ENCODE measurements at regions not wholly inside any gene's neighbourhood (a gene's known extent, or its start where the extent isn't known, plus 50 kb on each side); places are given as distances from the start of the nearest gene placed in this dataset.
"Not testable (repeated sequence)": the region's sequence is repeated elsewhere in the genome, so short reads cannot be mapped to it uniquely, and the experiment has no call there.

DNA sequence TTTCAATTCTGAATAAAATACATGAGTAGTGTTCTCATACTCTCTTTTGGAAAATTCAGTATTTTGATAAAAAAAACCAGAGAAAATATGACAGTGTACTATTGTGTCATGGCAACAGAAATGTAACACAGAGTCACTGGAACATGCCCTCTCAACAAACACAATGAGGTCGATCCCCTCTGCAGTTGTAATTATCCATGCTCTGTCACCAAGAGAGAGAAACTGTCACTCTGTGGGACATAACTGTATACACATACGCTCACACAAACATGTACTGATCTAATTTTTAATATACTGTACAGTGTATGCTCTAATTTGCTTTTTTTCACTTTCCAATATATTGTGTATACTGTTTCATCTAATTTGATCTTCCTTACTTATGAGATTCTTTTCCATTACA lies 1136.8 kb upstream of the TENM3 start:
- Histone ChIP-seq H3K9ac (ENCODE audit: low read depth in 1 of 3, low read length in 3 of 3) (no peak overlapping the region), H3K4me3 (ENCODE audit: low read length in 3 of 3) (no peak overlapping the region), H3K27ac (ENCODE audit: low read depth, low read length) (no peak overlapping the region), H3K4me1 (ENCODE audit: control insufficient read depth in 3 of 3, insufficient read depth in 3 of 3, low read length in 3 of 3) (no peaks in the 10 kb centered on the region), H3K36me3 (ENCODE audit: control insufficient read depth in 3 of 3, insufficient read depth in 3 of 3, low read length in 3 of 3) (no peaks in the 10 kb centered on the region), H3K9me3 (ENCODE audit: control insufficient read depth in 3 of 3, low read length in 3 of 3) (no peaks in the 10 kb centered on the region), H3K27me3 (ENCODE audit: control insufficient read depth in 3 of 3, insufficient read depth in 3 of 3, low read length in 3 of 3) (no peaks in the 10 kb centered on the region)

DNA sequence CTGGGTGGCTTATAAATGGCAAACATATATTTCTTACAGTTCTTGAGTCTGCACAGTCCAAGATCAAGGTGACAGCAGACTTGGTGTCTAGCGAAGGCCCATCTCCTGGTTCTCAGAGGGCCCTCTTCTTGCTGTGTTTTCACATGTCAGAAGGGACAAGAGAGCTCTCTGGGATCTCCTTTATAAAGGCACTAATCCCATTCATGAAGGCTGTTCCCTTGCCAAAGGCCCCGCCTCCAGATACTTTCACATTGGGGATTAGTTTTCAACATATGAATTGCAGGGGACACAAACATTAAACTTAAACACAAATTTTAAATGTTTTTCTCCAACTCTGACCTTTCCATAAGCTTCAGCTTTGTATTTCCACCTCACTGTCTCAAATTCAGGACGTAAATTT lies 1135.0 kb upstream of the TENM3 start:
- H3K9ac ChIP-seq (ENCODE audit: low read depth in 1 of 3, low read length in 3 of 3) = no peak overlapping the region
- H3K27me3 ChIP-seq (ENCODE audit: control insufficient read depth in 3 of 3, insufficient read depth in 3 of 3, low read length in 3 of 3) = no peaks in the 10 kb centered on the region
- H3K4me1 ChIP-seq (ENCODE audit: control insufficient read depth in 3 of 3, insufficient read depth in 3 of 3, low read length in 3 of 3) = no peaks in the 10 kb centered on the region
- no peak overlapping the region for H3K27ac ChIP-seq (ENCODE audit: low read depth, low read length)
- no peaks in the 10 kb centered on the region for H3K36me3 ChIP-seq (ENCODE audit: control insufficient read depth in 3 of 3, insufficient read depth in 3 of 3, low read length in 3 of 3)
- H3K9me3 ChIP-seq (ENCODE audit: control insufficient read depth in 3 of 3, low read length in 3 of 3) = no peaks in the 10 kb centered on the region
- no peak overlapping the region for H3K4me3 ChIP-seq (ENCODE audit: low read length in 3 of 3)

DNA sequence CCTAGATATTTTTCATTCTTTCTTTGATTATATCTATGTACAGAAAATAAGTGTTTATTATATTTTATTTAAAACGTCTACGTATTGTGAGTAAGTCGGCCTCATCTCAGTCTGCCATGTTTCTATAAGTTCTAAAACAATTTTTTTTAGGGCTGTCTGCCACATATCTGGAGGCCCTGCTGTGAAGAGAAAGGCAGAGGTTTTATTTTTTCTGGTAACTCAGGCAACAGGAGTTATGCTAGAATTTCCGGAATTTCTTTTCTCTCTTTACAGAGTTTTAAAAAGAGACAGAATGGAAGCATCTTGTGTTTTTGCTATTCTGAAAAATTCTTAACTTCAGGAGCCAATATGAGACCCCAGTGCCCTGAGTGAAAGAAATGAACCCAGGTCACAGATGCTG lies 1124.0 kb upstream of the TENM3 start:
- no peak overlapping the region for H3K27ac ChIP-seq (ENCODE audit: low read depth, low read length)
- no peaks in the 10 kb centered on the region for H3K9me3 ChIP-seq (ENCODE audit: control insufficient read depth in 3 of 3, low read length in 3 of 3)
- H3K9ac ChIP-seq (ENCODE audit: low read depth in 1 of 3, low read length in 3 of 3) = no peak overlapping the region
- H3K36me3 ChIP-seq (ENCODE audit: control insufficient read depth in 3 of 3, insufficient read depth in 3 of 3, low read length in 3 of 3) = no peaks in the 10 kb centered on the region
- no peak overlapping the region for H3K4me3 ChIP-seq (ENCODE audit: low read length in 3 of 3)
- H3K27me3 ChIP-seq (ENCODE audit: control insufficient read depth in 3 of 3, insufficient read depth in 3 of 3, low read length in 3 of 3) = peaks cover 0 to 2% (median 0%) of the 10 kb centered on the region in 3 donors
- H3K4me1 ChIP-seq (ENCODE audit: control insufficient read depth in 3 of 3, insufficient read depth in 3 of 3, low read length in 3 of 3) = no peaks in the 10 kb centered on the region

DNA sequence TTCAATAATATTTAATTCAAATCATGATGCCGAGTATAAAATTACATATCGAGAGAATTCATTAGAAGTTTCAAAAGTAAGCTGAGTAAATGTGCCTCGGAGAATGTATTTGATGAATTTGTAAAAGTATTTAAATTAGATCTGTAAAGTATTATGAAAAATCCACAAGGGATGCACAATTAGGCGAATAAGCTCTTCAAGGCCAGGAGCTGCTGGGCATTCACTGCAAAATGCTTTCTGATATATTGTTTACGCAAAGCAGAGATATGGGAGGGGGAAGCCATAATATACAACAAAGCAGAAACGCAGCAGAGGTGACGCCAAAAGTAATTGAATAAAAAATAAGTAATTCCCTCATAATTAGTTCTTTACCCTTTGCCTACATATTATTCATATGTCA lies 1121.5 kb upstream of the TENM3 start:
- H3K9ac ChIP-seq (ENCODE audit: low read depth in 1 of 3, low read length in 3 of 3) = no peak overlapping the region
- no peak overlapping the region for H3K4me3 ChIP-seq (ENCODE audit: low read length in 3 of 3)
- H3K4me1 ChIP-seq (ENCODE audit: control insufficient read depth in 3 of 3, insufficient read depth in 3 of 3, low read length in 3 of 3) = no peaks in the 10 kb centered on the region
- no peaks in the 10 kb centered on the region for H3K36me3 ChIP-seq (ENCODE audit: control insufficient read depth in 3 of 3, insufficient read depth in 3 of 3, low read length in 3 of 3)
- peaks cover 0 to 2% (median 0%) of the 10 kb centered on the region in 3 donors for H3K27me3 ChIP-seq (ENCODE audit: control insufficient read depth in 3 of 3, insufficient read depth in 3 of 3, low read length in 3 of 3)
- no peak overlapping the region for H3K27ac ChIP-seq (ENCODE audit: low read depth, low read length)
- H3K9me3 ChIP-seq (ENCODE audit: control insufficient read depth in 3 of 3, low read length in 3 of 3) = no peaks in the 10 kb centered on the region

DNA sequence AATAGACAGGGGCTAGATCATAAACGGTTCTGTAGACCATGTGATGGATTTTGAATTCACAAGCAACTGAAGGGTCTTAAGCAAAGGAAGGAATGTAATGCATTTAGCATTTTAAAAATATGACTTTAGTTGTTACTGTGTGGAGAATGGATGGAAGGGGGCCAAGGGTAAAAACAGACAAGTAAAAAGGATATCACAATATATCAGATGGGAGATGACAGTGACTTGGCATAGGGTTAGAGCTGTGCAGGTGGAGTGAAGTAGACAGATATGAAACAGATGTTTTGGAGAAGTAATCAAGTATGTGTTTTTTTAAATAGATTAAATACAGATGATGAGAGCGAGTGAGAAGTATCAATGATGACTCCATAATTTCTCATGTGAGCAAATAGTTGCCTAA lies 1116.0 kb upstream of the TENM3 start:
- H3K27me3 ChIP-seq (ENCODE audit: control insufficient read depth in 3 of 3, insufficient read depth in 3 of 3, low read length in 3 of 3) = no peaks in the 10 kb centered on the region
- no peak overlapping the region for H3K4me3 ChIP-seq (ENCODE audit: low read length in 3 of 3)
- H3K9me3 ChIP-seq (ENCODE audit: control insufficient read depth in 3 of 3, low read length in 3 of 3) = peaks cover 0 to 3% (median 0%) of the 10 kb centered on the region in 3 donors
- H3K4me1 ChIP-seq (ENCODE audit: control insufficient read depth in 3 of 3, insufficient read depth in 3 of 3, low read length in 3 of 3) = no peaks in the 10 kb centered on the region
- H3K36me3 ChIP-seq (ENCODE audit: control insufficient read depth in 3 of 3, insufficient read depth in 3 of 3, low read length in 3 of 3) = no peaks in the 10 kb centered on the region
- no peak overlapping the region for H3K27ac ChIP-seq (ENCODE audit: low read depth, low read length)
- H3K9ac ChIP-seq (ENCODE audit: low read depth in 1 of 3, low read length in 3 of 3) = no peak overlapping the region

DNA sequence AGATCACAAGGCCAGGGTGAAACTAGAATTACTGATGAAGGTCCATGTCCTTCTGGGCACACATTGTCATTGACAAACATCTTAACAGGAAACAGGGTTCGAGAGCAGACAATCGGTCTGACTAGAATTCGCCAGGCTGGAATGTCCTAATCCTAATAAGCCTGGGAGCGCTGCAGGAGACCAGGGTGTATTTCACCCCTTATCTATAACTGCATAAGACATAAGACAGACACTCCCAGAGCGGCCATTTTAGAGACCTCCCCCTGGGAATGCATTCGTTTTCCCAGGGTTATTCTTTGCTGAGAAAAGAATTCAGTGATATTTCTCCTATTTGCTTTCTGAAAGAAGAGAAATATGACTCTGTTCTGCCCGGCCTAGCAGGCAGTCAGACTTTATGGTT lies 1112.9 kb upstream of the TENM3 start:
- not testable (repeated sequence) for H3K9me3 ChIP-seq (ENCODE audit: control insufficient read depth in 3 of 3, low read length in 3 of 3); H3K9ac ChIP-seq (ENCODE audit: low read depth in 1 of 3, low read length in 3 of 3); H3K27ac ChIP-seq (ENCODE audit: low read depth, low read length); H3K4me3 ChIP-seq (ENCODE audit: low read length in 3 of 3); H3K27me3 ChIP-seq (ENCODE audit: control insufficient read depth in 3 of 3, insufficient read depth in 3 of 3, low read length in 3 of 3); H3K36me3 ChIP-seq (ENCODE audit: control insufficient read depth in 3 of 3, insufficient read depth in 3 of 3, low read length in 3 of 3); H3K4me1 ChIP-seq (ENCODE audit: control insufficient read depth in 3 of 3, insufficient read depth in 3 of 3, low read length in 3 of 3)

DNA sequence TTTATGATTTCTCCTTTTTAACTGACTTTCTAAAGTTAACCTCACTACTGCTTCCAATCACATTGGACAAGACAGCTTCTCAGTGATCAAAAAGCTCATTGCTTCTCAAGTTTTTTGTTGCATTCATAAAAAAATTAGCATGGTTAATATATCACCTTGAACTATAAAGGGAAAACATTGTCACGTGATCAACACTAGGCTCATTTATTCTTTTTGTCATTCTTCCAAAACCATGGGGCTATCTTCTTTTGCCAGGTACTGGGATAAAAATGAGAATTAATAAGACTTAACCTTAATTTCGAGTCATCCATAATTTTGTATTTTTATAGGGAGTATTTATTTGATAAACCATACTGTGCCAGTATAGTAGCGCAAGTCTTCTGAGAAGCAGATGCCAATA lies 1105.9 kb upstream of the TENM3 start:
- H3K27me3 ChIP-seq (ENCODE audit: control insufficient read depth in 3 of 3, insufficient read depth in 3 of 3, low read length in 3 of 3) = peaks cover 0 to 3% (median 0%) of the 10 kb centered on the region in 3 donors
- no peak overlapping the region for H3K9ac ChIP-seq (ENCODE audit: low read depth in 1 of 3, low read length in 3 of 3)
- H3K4me1 ChIP-seq (ENCODE audit: control insufficient read depth in 3 of 3, insufficient read depth in 3 of 3, low read length in 3 of 3) = no peaks in the 10 kb centered on the region
- H3K4me3 ChIP-seq (ENCODE audit: low read length in 3 of 3) = no peak overlapping the region
- H3K36me3 ChIP-seq (ENCODE audit: control insufficient read depth in 3 of 3, insufficient read depth in 3 of 3, low read length in 3 of 3) = no peaks in the 10 kb centered on the region
- no peaks in the 10 kb centered on the region for H3K9me3 ChIP-seq (ENCODE audit: control insufficient read depth in 3 of 3, low read length in 3 of 3)
- no peak overlapping the region for H3K27ac ChIP-seq (ENCODE audit: low read depth, low read length)

DNA sequence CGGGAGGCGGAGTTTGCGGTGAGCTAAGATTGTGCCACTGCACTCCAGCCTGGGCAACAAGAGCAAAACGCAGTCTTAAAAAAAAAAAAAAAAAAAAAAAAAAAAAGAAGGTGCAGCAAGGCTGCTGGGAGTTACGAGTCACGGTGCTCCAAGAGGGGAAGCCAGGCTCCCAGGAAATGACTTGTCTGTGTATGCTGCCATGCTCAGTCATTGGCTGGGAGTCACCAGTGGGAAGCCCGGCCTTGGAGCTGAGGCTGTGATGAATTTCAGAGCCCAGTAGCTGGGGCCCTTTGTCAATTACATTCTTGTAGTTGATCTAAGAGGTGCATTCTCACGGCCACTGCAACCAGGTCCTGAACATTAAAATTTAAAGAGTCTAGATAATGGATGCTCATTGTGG lies 1105.1 kb upstream of the TENM3 start:
- H3K4me3 ChIP-seq (ENCODE audit: low read length in 3 of 3) = no peak overlapping the region
- no peak overlapping the region for H3K9ac ChIP-seq (ENCODE audit: low read depth in 1 of 3, low read length in 3 of 3)
- no peaks in the 10 kb centered on the region for H3K36me3 ChIP-seq (ENCODE audit: control insufficient read depth in 3 of 3, insufficient read depth in 3 of 3, low read length in 3 of 3)
- no peaks in the 10 kb centered on the region for H3K9me3 ChIP-seq (ENCODE audit: control insufficient read depth in 3 of 3, low read length in 3 of 3)
- H3K27ac ChIP-seq (ENCODE audit: low read depth, low read length) = no peak overlapping the region
- peaks cover 0 to 3% (median 3%) of the 10 kb centered on the region in 3 donors for H3K27me3 ChIP-seq (ENCODE audit: control insufficient read depth in 3 of 3, insufficient read depth in 3 of 3, low read length in 3 of 3)
- H3K4me1 ChIP-seq (ENCODE audit: control insufficient read depth in 3 of 3, insufficient read depth in 3 of 3, low read length in 3 of 3) = no peaks in the 10 kb centered on the region

DNA sequence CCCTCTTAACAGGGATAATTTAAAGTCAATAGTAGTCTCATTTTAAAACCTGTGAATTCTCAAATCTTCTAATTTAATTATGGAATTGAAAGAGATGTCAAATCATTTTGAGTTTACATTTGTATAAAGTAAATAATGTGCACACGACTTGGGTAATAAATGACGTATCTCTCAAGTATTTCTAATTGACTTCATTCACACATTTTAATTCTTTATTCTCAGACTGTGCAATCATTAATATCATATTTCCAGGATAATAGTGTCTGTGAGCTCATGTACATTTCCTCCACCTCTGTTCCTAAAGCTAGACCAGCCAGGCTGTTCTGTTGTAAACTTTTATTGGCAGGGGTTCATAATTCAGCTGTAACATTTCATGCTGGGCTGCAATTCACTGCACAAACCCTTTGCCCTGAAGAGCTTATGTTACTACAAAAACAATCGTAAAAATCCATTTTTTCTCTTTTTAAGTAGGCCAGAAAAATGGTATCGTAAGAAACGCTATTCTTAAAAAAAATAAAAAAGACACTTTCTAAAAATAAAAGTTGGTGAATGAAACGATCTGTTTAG lies 1103.1 kb upstream of the TENM3 start:
- no peaks in the 10 kb centered on the region for H3K36me3 ChIP-seq (ENCODE audit: control insufficient read depth in 3 of 3, insufficient read depth in 3 of 3, low read length in 3 of 3)
- H3K27ac ChIP-seq (ENCODE audit: low read depth, low read length) = no peak overlapping the region
- H3K4me1 ChIP-seq (ENCODE audit: control insufficient read depth in 3 of 3, insufficient read depth in 3 of 3, low read length in 3 of 3) = no peaks in the 10 kb centered on the region

DNA sequence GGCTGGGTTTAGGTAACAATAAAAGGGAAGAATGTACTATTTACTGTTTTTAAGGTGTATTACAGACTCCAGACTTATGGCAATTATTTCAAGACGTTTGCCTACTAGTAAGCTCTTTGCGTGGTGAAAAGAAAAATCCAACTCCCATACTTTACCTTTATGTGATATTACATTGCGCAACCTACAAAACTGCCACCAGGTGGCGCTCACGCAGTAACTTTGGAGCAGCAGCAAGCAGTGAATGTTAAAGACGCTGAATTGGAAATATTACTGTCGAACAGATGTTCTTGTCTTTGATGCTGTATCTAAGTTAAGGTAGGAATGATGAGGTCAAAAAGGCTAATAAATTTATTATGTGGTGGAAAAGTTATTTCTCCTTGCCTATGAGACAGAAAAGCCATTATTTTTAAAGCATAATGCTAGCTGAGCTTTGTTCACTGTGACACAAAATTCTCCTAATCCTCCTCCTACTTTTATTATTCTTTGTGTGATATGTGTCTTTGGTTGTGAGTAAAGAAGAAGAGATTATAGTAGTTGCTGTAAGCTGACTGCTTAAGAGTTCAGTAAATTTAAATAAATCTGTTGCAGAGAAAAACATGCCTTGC lies 1099.8 kb upstream of the TENM3 start:
- Histone ChIP-seq H3K9ac (ENCODE audit: low read depth in 1 of 3, low read length in 3 of 3) (no peak overlapping the region), H3K36me3 (ENCODE audit: control insufficient read depth in 3 of 3, insufficient read depth in 3 of 3, low read length in 3 of 3) (no peaks in the 10 kb centered on the region), H3K9me3 (ENCODE audit: control insufficient read depth in 3 of 3, low read length in 3 of 3) (no peaks in the 10 kb centered on the region), H3K4me3 (ENCODE audit: low read length in 3 of 3) (no peak overlapping the region), H3K27me3 (ENCODE audit: control insufficient read depth in 3 of 3, insufficient read depth in 3 of 3, low read length in 3 of 3) (peaks cover 0 to 3% (median 3%) of the 10 kb centered on the region in 3 donors), H3K27ac (ENCODE audit: low read depth, low read length) (no peak overlapping the region), H3K4me1 (ENCODE audit: control insufficient read depth in 3 of 3, insufficient read depth in 3 of 3, low read length in 3 of 3) (no peaks in the 10 kb centered on the region)

More for the DNA sequence above, 1103.1 kb upstream of the TENM3 start:
- Histone ChIP-seq H3K27me3 (ENCODE audit: control insufficient read depth in 3 of 3, insufficient read depth in 3 of 3, low read length in 3 of 3) (peaks cover 0 to 3% (median 3%) of the 10 kb centered on the region in 3 donors), H3K9me3 (ENCODE audit: control insufficient read depth in 3 of 3, low read length in 3 of 3) (no peaks in the 10 kb centered on the region), H3K9ac (ENCODE audit: low read depth in 1 of 3, low read length in 3 of 3) (no peak overlapping the region), H3K4me3 (ENCODE audit: low read length in 3 of 3) (no peak overlapping the region)

Measured in skeletal muscle tissue (tissue), 3 donors.